Neural progenitor cell (in vitro differentiated cells): ENCODE measurements at regions not wholly inside any gene's neighbourhood (a gene's known extent, or its start where the extent isn't known, plus 50 kb on each side); places are given as distances from the start of the nearest gene placed in this dataset.

Source experiments
- EZH2 ChIP-seq: fragments of 200-600 bp; sonication (generic); IDR thresholded peaks from 2 replicates; pipeline ENCODE4 v1.6.1; 2017; ENCODE audit warnings: antibody characterized with exemption, mild to moderate bottlenecking, moderate library complexity
- TF ChIP-seq, protein P1 (sequence below): fragments of 200-600 bp; sonication (generic); IDR thresholded peaks from 2 replicates; pipeline ENCODE4 v1.5.1; 2017; ENCODE audit warnings: antibody characterized with exemption, mild to moderate bottlenecking

DNA sequence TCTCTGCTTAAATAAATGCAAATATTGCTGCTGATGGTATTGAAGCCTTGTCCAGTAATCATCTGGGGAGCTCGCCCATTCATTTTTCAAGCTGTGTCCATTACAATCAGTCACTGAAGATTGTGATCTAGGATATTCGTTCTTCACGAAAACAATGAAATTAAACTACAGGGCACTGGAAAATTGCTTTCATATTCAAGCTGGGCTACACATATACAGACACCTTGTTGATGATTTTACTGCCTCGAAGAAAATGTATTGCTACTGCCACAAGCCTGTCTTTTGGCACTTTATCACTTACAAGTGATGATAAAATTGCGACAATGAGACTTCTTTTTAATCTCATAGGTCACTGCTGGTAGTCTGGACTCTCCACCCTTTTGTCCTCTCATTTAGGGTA lies 100.0 kb upstream of the MINDY3 start:
- TF ChIP-seq, protein P1, sequence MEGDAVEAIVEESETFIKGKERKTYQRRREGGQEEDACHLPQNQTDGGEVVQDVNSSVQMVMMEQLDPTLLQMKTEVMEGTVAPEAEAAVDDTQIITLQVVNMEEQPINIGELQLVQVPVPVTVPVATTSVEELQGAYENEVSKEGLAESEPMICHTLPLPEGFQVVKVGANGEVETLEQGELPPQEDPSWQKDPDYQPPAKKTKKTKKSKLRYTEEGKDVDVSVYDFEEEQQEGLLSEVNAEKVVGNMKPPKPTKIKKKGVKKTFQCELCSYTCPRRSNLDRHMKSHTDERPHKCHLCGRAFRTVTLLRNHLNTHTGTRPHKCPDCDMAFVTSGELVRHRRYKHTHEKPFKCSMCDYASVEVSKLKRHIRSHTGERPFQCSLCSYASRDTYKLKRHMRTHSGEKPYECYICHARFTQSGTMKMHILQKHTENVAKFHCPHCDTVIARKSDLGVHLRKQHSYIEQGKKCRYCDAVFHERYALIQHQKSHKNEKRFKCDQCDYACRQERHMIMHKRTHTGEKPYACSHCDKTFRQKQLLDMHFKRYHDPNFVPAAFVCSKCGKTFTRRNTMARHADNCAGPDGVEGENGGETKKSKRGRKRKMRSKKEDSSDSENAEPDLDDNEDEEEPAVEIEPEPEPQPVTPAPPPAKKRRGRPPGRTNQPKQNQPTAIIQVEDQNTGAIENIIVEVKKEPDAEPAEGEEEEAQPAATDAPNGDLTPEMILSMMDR: no peak
- TF ChIP-seq EZH2: no peak
